ENCODE measurements at regions not wholly inside any gene's neighbourhood (a gene's known extent, or its start where the extent isn't known, plus 50 kb on each side); places are given as distances from the start of the nearest gene placed in this dataset.

GRCh38 chr9:135308821-135309762 is 170.5 kb upstream of the PPP1R26 start:
- CTCF ChIA-PET, result no interaction called here
- H3K79me2 ChIP-seq (ENCODE audit: control insufficient read depth, insufficient read depth, low read length), result no peaks in the 10 kb centered on the region
- H3K9ac ChIP-seq (ENCODE audit: low read length), result no peak overlapping the region
- no peak for TF ChIP-seq CTCF (IDR thresholded peaks at IDR 0.05)
- no peak for TF ChIP-seq EZH2 (IDR thresholded peaks at IDR 0.05; ENCODE audit: borderline replicate concordance, insufficient read depth, low read depth, low read length, poor library complexity, severe bottlenecking)
- no peak overlapping the region for H3K27ac ChIP-seq (ENCODE audit: low read length in 2 of 2)
- no peak overlapping the region for H2AFZ ChIP-seq (ENCODE audit: insufficient read depth, low read depth, low read length, poor library complexity, severe bottlenecking)
- POLR2A ChIA-PET, result no interaction called here
- no peak for DNase-seq
- H3K36me3 ChIP-seq (replicated peaks in 1 of 2; ENCODE audit: control extremely low read depth in 1 of 2, control insufficient read depth in 1 of 2, extremely low read depth in 1 of 2, insufficient read depth in 2 of 2, low read length in 1 of 2), result no peaks in the 10 kb centered on the region
- Mint-ChIP-seq H3K4me1 (no peaks in the 10 kb centered on the region), H3K4me3 (no peak overlapping the region), H3K27me3 (peaks cover 31% of the 10 kb centered on the region), H3K9me3 (ENCODE audit: insufficient read depth) (peaks cover 11% of the 10 kb centered on the region), H3K27ac (no peak overlapping the region)
- WGBS (ENCODE audit: insufficient coverage), result 89% methylated on average over 29 of the region's 30 CpGs
- peaks cover 0 to 2% (median 0%) of the 10 kb centered on the region in 4 experiments for H3K27me3 ChIP-seq (replicated peaks in 1 of 4; ENCODE audit: control extremely low read depth in 1 of 4, control insufficient read depth in 3 of 4, insufficient read depth in 4 of 4, low read length in 3 of 4)
- H3K4me2 ChIP-seq (replicated peaks; ENCODE audit: low read depth, low read length, poor library complexity, severe bottlenecking), result no peak overlapping the region
- no peak for ATAC-seq (ENCODE audit: low read depth)
- no peaks in the 10 kb centered on the region for H4K20me1 ChIP-seq (ENCODE audit: control insufficient read depth, insufficient read depth, low read length, poor library complexity, severe bottlenecking)
- H3K4me1 ChIP-seq (ENCODE audit: control insufficient read depth in 2 of 2, insufficient read depth in 2 of 2, low read length in 2 of 2), result no peaks in the 10 kb centered on the region
- H3K4me3 ChIP-seq (ENCODE audit: control extremely low read depth in 1 of 5, extremely low read depth in 1 of 5, insufficient read depth in 1 of 5, low read depth in 2 of 5, low read length in 4 of 5), result no peak overlapping the region
- peaks cover 0 to 18% (median 17%) of the 10 kb centered on the region in 3 donors for H3K9me3 ChIP-seq (ENCODE audit: control extremely low read depth in 1 of 3, control insufficient read depth in 2 of 3, insufficient read depth in 1 of 3, low read length in 2 of 3)
- intact Hi-C loops (cut with micrococcal nuclease), result no loop called here

DNA sequence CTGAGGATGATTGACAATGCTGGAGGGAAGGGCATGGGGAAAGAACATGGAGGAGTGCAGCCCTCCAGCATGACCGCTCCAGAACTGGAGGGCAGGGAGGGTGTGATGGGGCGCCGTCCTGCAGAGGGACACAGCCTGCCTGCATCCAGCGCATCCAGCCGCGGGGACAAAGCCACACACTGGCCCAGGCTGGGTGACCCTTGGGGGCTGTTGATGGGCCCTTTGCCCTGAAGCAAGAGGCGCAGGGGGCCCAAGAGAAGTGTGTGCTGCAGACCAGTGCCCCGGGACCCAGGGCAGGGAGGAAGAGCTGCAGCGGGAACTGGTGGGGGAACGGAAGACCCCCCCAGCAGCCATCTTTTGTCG is 169.8 kb upstream of the PPP1R26 start:
- H3K36me3 ChIP-seq (replicated peaks in 1 of 2; ENCODE audit: control extremely low read depth in 1 of 2, control insufficient read depth in 1 of 2, extremely low read depth in 1 of 2, insufficient read depth in 2 of 2, low read length in 1 of 2), result no peaks in the 10 kb centered on the region
- DNase-seq (no peak), ATAC-seq (ENCODE audit: low read depth) (no peak)
- no peaks in the 10 kb centered on the region for H3K4me1 ChIP-seq (ENCODE audit: control insufficient read depth in 2 of 2, insufficient read depth in 2 of 2, low read length in 2 of 2)
- ChIA-PET CTCF (no interaction called here), POLR2A (no interaction called here)
- H2AFZ ChIP-seq (ENCODE audit: insufficient read depth, low read depth, low read length, poor library complexity, severe bottlenecking), result no peak overlapping the region
- intact Hi-C loops (cut with micrococcal nuclease), result no loop called here
- H3K4me3 ChIP-seq (ENCODE audit: control extremely low read depth in 1 of 5, extremely low read depth in 1 of 5, insufficient read depth in 1 of 5, low read depth in 2 of 5, low read length in 4 of 5), result no peak overlapping the region
- H3K9me3 Mint-ChIP-seq (ENCODE audit: insufficient read depth), result peaks cover 11% of the 10 kb centered on the region
- no peaks in the 10 kb centered on the region for H4K20me1 ChIP-seq (ENCODE audit: control insufficient read depth, insufficient read depth, low read length, poor library complexity, severe bottlenecking)
- 90% methylated on average over 11 of the region's 11 CpGs for WGBS (ENCODE audit: insufficient coverage)
- TF ChIP-seq EZH2 (IDR thresholded peaks at IDR 0.05; ENCODE audit: borderline replicate concordance, insufficient read depth, low read depth, low read length, poor library complexity, severe bottlenecking) (no peak), CTCF (IDR thresholded peaks at IDR 0.05) (no peak)
- no peak overlapping the region for H3K9ac ChIP-seq (ENCODE audit: low read length)
- no peak overlapping the region for H3K27ac ChIP-seq (ENCODE audit: low read length in 2 of 2)
- H3K4me1 Mint-ChIP-seq, result no peaks in the 10 kb centered on the region
- H3K27me3 Mint-ChIP-seq, result peaks cover 31% of the 10 kb centered on the region
- no peaks in the 10 kb centered on the region for H3K79me2 ChIP-seq (ENCODE audit: control insufficient read depth, insufficient read depth, low read length)
- no peak overlapping the region for H3K4me3 Mint-ChIP-seq
- no peak overlapping the region for H3K4me2 ChIP-seq (replicated peaks; ENCODE audit: low read depth, low read length, poor library complexity, severe bottlenecking)
- H3K27me3 ChIP-seq (replicated peaks in 1 of 4; ENCODE audit: control extremely low read depth in 1 of 4, control insufficient read depth in 3 of 4, insufficient read depth in 4 of 4, low read length in 3 of 4), result peaks cover 0 to 2% (median 0%) of the 10 kb centered on the region in 4 experiments
- no peak overlapping the region for H3K27ac Mint-ChIP-seq
- peaks cover 0 to 18% (median 17%) of the 10 kb centered on the region in 3 donors for H3K9me3 ChIP-seq (ENCODE audit: control extremely low read depth in 1 of 3, control insufficient read depth in 2 of 3, insufficient read depth in 1 of 3, low read length in 2 of 3)
